ENCODE measurements at regions not wholly inside any gene's neighbourhood (a gene's known extent, or its start where the extent isn't known, plus 50 kb on each side); places are given as distances from the start of the nearest gene placed in this dataset.

DNA sequence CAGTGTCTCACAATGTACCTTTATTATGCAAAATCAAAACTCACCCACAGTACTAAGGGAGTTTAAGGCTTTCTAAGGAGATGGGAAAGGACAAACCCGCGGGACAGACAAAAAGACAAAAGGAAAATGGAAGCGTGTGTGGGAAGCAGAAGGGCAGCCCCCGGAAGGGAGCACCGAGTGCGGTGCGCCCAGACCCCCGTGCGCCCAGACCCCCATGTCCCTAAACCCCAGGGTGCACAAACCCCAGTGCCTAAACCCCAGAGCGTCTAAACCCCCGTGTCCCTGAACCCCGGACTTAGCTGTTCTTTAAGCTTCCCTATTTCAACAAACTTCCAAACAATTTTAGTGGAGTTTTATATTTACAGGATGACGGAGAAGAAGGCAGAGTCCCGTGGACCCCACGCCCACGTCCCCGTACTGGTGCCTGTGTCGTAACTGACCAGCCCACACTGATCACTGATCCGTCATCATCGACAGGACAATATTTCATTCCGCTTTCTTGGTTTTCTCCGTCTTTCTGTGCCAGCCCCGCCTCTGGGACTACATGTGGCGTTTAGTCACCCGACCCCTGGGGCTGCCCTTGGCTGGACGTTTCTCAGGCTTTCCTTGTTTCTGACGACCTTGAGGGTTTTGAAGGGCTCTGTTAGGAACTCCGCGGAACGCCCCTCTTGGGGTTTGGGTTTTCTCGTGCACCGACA lies 76.9 kb downstream of the RTP5 start:
- CTCF ChIA-PET, result interaction anchor here (1.0 kb wide), 1 partner anchor 51 kb away, joined by 3 read pairs; no protein-coding TSS in a partner anchor
- FAIRE-seq, result no peak
- Histone ChIP-seq H4K20me1 (ENCODE audit: control insufficient read depth, insufficient read depth) (no peaks in the 10 kb centered on the region), H3K27ac (ENCODE audit: control insufficient read depth, insufficient read depth) (no peak overlapping the region), H3K4me2 (ENCODE audit: control insufficient read depth, insufficient read depth) (no peak overlapping the region), H3K4me3 (no peak overlapping the region), H3K9ac (ENCODE audit: control insufficient read depth, insufficient read depth, low read length) (no peak overlapping the region), H3K9me3 (replicated peaks; ENCODE audit: control insufficient read depth, insufficient read depth, low read length) (no peaks in the 10 kb centered on the region; the same call in 2 of the 3 replicates), H2AFZ (ENCODE audit: control insufficient read depth, low read depth, low read length) (no peak overlapping the region), H3K36me3 (ENCODE audit: control insufficient read depth in 2 of 2, insufficient read depth in 2 of 2, low read length in 1 of 2) (no peaks in the 10 kb centered on the region), H3K79me2 (ENCODE audit: control insufficient read depth, insufficient read depth, low read length) (no peaks in the 10 kb centered on the region), H3K4me1 (ENCODE audit: control insufficient read depth, insufficient read depth, low read length) (no peaks in the 10 kb centered on the region), H3K27me3 (replicated peaks in 1 of 2; ENCODE audit: control insufficient read depth in 2 of 2, insufficient read depth in 2 of 2, low read length in 1 of 2) (no peaks in the 10 kb centered on the region)
- RAD21 ChIA-PET (ENCODE audit: unreplicated experiment), result no interaction called here
- no peak for ATAC-seq
- no peak for DNase-seq (ENCODE audit: low read depth, low spot score)
- intact Hi-C loops (cut with micrococcal nuclease; ENCODE audit: unreplicated experiment), result no loop called here
- SMC1A ChIA-PET (ENCODE audit: uncharacterized antibody, unreplicated experiment), result no interaction called here
- POLR2A ChIA-PET, result no interaction called here
- in situ Hi-C loops (cut with MboI), result no loop called here
- 80% methylated on average over 32 of the region's 32 CpGs for WGBS (ENCODE audit: insufficient coverage, insufficient replicate concordance, low lambda C conversion rate, missing lambda C conversion rate)
- no TSS peak for BruUV-seq (replicated peaks)
- TF ChIP-seq, protein P1, sequence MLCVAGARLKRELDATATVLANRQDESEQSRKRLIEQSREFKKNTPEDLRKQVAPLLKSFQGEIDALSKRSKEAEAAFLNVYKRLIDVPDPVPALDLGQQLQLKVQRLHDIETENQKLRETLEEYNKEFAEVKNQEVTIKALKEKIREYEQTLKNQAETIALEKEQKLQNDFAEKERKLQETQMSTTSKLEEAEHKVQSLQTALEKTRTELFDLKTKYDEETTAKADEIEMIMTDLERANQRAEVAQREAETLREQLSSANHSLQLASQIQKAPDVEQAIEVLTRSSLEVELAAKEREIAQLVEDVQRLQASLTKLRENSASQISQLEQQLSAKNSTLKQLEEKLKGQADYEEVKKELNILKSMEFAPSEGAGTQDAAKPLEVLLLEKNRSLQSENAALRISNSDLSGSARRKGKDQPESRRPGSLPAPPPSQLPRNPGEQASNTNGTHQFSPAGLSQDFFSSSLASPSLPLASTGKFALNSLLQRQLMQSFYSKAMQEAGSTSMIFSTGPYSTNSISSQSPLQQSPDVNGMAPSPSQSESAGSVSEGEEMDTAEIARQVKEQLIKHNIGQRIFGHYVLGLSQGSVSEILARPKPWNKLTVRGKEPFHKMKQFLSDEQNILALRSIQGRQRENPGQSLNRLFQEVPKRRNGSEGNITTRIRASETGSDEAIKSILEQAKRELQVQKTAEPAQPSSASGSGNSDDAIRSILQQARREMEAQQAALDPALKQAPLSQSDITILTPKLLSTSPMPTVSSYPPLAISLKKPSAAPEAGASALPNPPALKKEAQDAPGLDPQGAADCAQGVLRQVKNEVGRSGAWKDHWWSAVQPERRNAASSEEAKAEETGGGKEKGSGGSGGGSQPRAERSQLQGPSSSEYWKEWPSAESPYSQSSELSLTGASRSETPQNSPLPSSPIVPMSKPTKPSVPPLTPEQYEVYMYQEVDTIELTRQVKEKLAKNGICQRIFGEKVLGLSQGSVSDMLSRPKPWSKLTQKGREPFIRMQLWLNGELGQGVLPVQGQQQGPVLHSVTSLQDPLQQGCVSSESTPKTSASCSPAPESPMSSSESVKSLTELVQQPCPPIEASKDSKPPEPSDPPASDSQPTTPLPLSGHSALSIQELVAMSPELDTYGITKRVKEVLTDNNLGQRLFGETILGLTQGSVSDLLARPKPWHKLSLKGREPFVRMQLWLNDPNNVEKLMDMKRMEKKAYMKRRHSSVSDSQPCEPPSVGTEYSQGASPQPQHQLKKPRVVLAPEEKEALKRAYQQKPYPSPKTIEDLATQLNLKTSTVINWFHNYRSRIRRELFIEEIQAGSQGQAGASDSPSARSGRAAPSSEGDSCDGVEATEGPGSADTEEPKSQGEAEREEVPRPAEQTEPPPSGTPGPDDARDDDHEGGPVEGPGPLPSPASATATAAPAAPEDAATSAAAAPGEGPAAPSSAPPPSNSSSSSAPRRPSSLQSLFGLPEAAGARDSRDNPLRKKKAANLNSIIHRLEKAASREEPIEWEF (IDR thresholded peaks at IDR 0.05; ENCODE audit: insufficient replicate concordance, low read depth, low read length), result no peak
- TF ChIP-seq, protein P2, sequence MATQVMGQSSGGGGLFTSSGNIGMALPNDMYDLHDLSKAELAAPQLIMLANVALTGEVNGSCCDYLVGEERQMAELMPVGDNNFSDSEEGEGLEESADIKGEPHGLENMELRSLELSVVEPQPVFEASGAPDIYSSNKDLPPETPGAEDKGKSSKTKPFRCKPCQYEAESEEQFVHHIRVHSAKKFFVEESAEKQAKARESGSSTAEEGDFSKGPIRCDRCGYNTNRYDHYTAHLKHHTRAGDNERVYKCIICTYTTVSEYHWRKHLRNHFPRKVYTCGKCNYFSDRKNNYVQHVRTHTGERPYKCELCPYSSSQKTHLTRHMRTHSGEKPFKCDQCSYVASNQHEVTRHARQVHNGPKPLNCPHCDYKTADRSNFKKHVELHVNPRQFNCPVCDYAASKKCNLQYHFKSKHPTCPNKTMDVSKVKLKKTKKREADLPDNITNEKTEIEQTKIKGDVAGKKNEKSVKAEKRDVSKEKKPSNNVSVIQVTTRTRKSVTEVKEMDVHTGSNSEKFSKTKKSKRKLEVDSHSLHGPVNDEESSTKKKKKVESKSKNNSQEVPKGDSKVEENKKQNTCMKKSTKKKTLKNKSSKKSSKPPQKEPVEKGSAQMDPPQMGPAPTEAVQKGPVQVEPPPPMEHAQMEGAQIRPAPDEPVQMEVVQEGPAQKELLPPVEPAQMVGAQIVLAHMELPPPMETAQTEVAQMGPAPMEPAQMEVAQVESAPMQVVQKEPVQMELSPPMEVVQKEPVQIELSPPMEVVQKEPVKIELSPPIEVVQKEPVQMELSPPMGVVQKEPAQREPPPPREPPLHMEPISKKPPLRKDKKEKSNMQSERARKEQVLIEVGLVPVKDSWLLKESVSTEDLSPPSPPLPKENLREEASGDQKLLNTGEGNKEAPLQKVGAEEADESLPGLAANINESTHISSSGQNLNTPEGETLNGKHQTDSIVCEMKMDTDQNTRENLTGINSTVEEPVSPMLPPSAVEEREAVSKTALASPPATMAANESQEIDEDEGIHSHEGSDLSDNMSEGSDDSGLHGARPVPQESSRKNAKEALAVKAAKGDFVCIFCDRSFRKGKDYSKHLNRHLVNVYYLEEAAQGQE (IDR thresholded peaks at IDR 0.05; ENCODE audit: low read depth, low read length), result no peak
- TF ChIP-seq NR2F1 (conservative IDR thresholded peaks at IDR 0.05), result no peak
- no peak for TF ChIP-seq CBFB (IDR thresholded peaks at IDR 0.05; ENCODE audit: low read depth)
- TF ChIP-seq MEF2A (IDR thresholded peaks at IDR 0.05; ENCODE audit: insufficient read depth, low read depth, low read length), result no peak
- no peak for TF ChIP-seq POLR2A (IDR thresholded peaks at IDR 0.05; ENCODE audit: low read depth, low read length)
- TF ChIP-seq, protein P3, sequence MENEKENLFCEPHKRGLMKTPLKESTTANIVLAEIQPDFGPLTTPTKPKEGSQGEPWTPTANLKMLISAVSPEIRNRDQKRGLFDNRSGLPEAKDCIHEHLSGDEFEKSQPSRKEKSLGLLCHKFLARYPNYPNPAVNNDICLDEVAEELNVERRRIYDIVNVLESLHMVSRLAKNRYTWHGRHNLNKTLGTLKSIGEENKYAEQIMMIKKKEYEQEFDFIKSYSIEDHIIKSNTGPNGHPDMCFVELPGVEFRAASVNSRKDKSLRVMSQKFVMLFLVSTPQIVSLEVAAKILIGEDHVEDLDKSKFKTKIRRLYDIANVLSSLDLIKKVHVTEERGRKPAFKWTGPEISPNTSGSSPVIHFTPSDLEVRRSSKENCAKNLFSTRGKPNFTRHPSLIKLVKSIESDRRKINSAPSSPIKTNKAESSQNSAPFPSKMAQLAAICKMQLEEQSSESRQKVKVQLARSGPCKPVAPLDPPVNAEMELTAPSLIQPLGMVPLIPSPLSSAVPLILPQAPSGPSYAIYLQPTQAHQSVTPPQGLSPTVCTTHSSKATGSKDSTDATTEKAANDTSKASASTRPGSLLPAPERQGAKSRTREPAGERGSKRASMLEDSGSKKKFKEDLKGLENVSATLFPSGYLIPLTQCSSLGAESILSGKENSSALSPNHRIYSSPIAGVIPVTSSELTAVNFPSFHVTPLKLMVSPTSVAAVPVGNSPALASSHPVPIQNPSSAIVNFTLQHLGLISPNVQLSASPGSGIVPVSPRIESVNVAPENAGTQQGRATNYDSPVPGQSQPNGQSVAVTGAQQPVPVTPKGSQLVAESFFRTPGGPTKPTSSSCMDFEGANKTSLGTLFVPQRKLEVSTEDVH (IDR thresholded peaks at IDR 0.05; ENCODE audit: low read depth, partially characterized antibody), result no peak
- TF ChIP-seq FOS (IDR thresholded peaks at IDR 0.05; ENCODE audit: borderline replicate concordance, extremely low read depth, insufficient read length), result no peak
- TF ChIP-seq, protein P4, sequence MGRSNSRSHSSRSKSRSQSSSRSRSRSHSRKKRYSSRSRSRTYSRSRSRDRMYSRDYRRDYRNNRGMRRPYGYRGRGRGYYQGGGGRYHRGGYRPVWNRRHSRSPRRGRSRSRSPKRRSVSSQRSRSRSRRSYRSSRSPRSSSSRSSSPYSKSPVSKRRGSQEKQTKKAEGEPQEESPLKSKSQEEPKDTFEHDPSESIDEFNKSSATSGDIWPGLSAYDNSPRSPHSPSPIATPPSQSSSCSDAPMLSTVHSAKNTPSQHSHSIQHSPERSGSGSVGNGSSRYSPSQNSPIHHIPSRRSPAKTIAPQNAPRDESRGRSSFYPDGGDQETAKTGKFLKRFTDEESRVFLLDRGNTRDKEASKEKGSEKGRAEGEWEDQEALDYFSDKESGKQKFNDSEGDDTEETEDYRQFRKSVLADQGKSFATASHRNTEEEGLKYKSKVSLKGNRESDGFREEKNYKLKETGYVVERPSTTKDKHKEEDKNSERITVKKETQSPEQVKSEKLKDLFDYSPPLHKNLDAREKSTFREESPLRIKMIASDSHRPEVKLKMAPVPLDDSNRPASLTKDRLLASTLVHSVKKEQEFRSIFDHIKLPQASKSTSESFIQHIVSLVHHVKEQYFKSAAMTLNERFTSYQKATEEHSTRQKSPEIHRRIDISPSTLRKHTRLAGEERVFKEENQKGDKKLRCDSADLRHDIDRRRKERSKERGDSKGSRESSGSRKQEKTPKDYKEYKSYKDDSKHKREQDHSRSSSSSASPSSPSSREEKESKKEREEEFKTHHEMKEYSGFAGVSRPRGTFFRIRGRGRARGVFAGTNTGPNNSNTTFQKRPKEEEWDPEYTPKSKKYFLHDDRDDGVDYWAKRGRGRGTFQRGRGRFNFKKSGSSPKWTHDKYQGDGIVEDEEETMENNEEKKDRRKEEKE (IDR thresholded peaks at IDR 0.05), result no peak
